ENCODE measurements at regions not wholly inside any gene's neighbourhood (a gene's known extent, or its start where the extent isn't known, plus 50 kb on each side); places are given as distances from the start of the nearest gene placed in this dataset.

DNA sequence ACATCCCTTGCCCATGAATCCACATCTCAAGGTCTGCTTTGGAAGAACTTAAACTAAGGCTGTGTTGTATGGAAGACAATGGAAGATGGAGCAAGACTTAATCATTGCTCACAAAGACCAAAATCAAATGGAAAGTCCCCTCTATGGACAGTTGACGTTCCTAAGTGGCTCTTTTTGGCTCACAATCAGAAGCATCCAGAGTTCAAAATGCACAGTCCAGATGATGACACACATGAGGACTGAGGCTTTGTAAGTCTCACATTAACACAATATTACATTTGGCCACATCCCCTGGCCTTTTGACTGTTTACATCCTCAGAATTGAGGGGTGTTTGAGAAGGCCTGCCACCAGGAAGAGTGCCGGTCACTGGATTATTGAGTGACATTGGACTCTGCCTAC, 122.3 kb upstream of the CPM start:
- POLR2A ChIA-PET, result no interaction called here
- FAIRE-seq, result no peak
- intact Hi-C loops (cut with micrococcal nuclease; ENCODE audit: unreplicated experiment), result no loop called here

More for the DNA sequence above, 122.3 kb upstream of the CPM start:
- no peaks in the 10 kb centered on the region for H4K20me1 ChIP-seq (ENCODE audit: control insufficient read depth, insufficient read depth)
- no peak for DNase-seq (ENCODE audit: low read depth, low spot score)
- no peak overlapping the region for H3K9ac ChIP-seq (ENCODE audit: control insufficient read depth, insufficient read depth, low read length)
- H2AFZ ChIP-seq (ENCODE audit: control insufficient read depth, low read depth, low read length), result no peak overlapping the region
- in situ Hi-C loops (cut with MboI), result no loop called here
- RAD21 ChIA-PET (ENCODE audit: unreplicated experiment), result no interaction called here
- 76% methylated on average over 2 of the region's 2 CpGs for WGBS (ENCODE audit: insufficient coverage, insufficient replicate concordance, low lambda C conversion rate, missing lambda C conversion rate)
- H3K27ac ChIP-seq (ENCODE audit: control insufficient read depth, insufficient read depth), result no peak overlapping the region
- no peaks in the 10 kb centered on the region for H3K9me3 ChIP-seq (replicated peaks; ENCODE audit: control insufficient read depth, insufficient read depth, low read length)
- H3K36me3 ChIP-seq (ENCODE audit: control insufficient read depth in 2 of 2, insufficient read depth in 2 of 2, low read length in 1 of 2), result no peaks in the 10 kb centered on the region
- BruUV-seq (replicated peaks), result no TSS peak
- SMC1A ChIA-PET (ENCODE audit: uncharacterized antibody, unreplicated experiment), result no interaction called here
- no peaks in the 10 kb centered on the region for H3K27me3 ChIP-seq (replicated peaks in 1 of 2; ENCODE audit: control insufficient read depth in 2 of 2, insufficient read depth in 2 of 2, low read length in 1 of 2)
- no peak for ATAC-seq
- H3K79me2 ChIP-seq (ENCODE audit: control insufficient read depth, insufficient read depth, low read length), result no peaks in the 10 kb centered on the region
- CTCF ChIA-PET, result no interaction called here
- H3K4me2 ChIP-seq (ENCODE audit: control insufficient read depth, insufficient read depth), result no peak overlapping the region
- H3K4me1 ChIP-seq (ENCODE audit: control insufficient read depth, insufficient read depth, low read length), result no peaks in the 10 kb centered on the region
- no peak overlapping the region for H3K4me3 ChIP-seq
- TF ChIP-seq POLR2AphosphoS5 (IDR thresholded peaks at IDR 0.05; ENCODE audit: low read length) (no peak), BMI1 (IDR thresholded peaks at IDR 0.05; ENCODE audit: borderline replicate concordance) (no peak), NFYB (IDR thresholded peaks at IDR 0.05; ENCODE audit: insufficient read depth, low read depth, low read length) (no peak), STAT3 (IDR thresholded peaks at IDR 0.05; ENCODE audit: low read depth, low read length) (no peak), KLF5 (IDR thresholded peaks at IDR 0.05; ENCODE audit: partially characterized antibody) (no peak), ZSCAN29 (IDR thresholded peaks at IDR 0.05) (no peak), ZNF217 (IDR thresholded peaks at IDR 0.05) (no peak), SRF (IDR thresholded peaks at IDR 0.05; ENCODE audit: low read depth in 2 of 2, low read length in 2 of 2) (no peak), MYB (IDR thresholded peaks at IDR 0.05; ENCODE audit: borderline replicate concordance, low read depth, low read length) (no peak), POLR2AphosphoS2 (IDR thresholded peaks at IDR 0.05; ENCODE audit: low read depth, low read length) (no peak), CBFB (IDR thresholded peaks at IDR 0.05; ENCODE audit: low read depth) (no peak), EGR1 (IDR thresholded peaks at IDR 0.05; ENCODE audit: borderline replicate concordance in 1 of 2, low read depth in 2 of 2, low read length in 2 of 2) (no peak), CHD4 (IDR thresholded peaks at IDR 0.05) (no peak), MTA2 (IDR thresholded peaks at IDR 0.05; ENCODE audit: low read depth) (no peak), EP300 (IDR thresholded peaks at IDR 0.05; ENCODE audit: borderline replicate concordance in 1 of 2, control insufficient read depth in 1 of 2, low read depth in 2 of 2, low read length in 2 of 2) (no peak), YBX1 (IDR thresholded peaks at IDR 0.05) (no peak)
- TF ChIP-seq, protein P1, sequence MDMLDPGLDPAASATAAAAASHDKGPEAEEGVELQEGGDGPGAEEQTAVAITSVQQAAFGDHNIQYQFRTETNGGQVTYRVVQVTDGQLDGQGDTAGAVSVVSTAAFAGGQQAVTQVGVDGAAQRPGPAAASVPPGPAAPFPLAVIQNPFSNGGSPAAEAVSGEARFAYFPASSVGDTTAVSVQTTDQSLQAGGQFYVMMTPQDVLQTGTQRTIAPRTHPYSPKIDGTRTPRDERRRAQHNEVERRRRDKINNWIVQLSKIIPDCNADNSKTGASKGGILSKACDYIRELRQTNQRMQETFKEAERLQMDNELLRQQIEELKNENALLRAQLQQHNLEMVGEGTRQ (IDR thresholded peaks at IDR 0.05; ENCODE audit: borderline replicate concordance, low read depth, low read length), result no peak
- TF ChIP-seq, protein P2, sequence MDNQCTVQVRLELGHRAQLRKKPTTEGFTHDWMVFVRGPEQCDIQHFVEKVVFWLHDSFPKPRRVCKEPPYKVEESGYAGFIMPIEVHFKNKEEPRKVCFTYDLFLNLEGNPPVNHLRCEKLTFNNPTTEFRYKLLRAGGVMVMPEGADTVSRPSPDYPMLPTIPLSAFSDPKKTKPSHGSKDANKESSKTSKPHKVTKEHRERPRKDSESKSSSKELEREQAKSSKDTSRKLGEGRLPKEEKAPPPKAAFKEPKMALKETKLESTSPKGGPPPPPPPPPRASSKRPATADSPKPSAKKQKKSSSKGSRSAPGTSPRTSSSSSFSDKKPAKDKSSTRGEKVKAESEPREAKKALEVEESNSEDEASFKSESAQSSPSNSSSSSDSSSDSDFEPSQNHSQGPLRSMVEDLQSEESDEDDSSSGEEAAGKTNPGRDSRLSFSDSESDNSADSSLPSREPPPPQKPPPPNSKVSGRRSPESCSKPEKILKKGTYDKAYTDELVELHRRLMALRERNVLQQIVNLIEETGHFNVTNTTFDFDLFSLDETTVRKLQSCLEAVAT (IDR thresholded peaks at IDR 0.05), result no peak
